ENCODE measurements at regions not wholly inside any gene's neighbourhood (a gene's known extent, or its start where the extent isn't known, plus 50 kb on each side); places are given as distances from the start of the nearest gene placed in this dataset.

GRCh38 chr10:37015498-37015897 is 109.9 kb upstream of the ANKRD30A start:
- TF ChIP-seq CTCF (IDR thresholded peaks at IDR 0.05; ENCODE audit: low read length) (no peak), EZH2phosphoT487 (IDR thresholded peaks at IDR 0.05; ENCODE audit: low read length) (no peak)

Data from MM.1S (cell line).